ENCODE measurements at regions not wholly inside any gene's neighbourhood (a gene's known extent, or its start where the extent isn't known, plus 50 kb on each side); places are given as distances from the start of the nearest gene placed in this dataset.
"Not testable (repeated sequence)": the region's sequence is repeated elsewhere in the genome, so short reads cannot be mapped to it uniquely, and the experiment has no call there.

- no peak for DNase-seq
These were observed 164.8 kb upstream of the NDN start for GRCh38 chr15:23851921-23852320.

DNA sequence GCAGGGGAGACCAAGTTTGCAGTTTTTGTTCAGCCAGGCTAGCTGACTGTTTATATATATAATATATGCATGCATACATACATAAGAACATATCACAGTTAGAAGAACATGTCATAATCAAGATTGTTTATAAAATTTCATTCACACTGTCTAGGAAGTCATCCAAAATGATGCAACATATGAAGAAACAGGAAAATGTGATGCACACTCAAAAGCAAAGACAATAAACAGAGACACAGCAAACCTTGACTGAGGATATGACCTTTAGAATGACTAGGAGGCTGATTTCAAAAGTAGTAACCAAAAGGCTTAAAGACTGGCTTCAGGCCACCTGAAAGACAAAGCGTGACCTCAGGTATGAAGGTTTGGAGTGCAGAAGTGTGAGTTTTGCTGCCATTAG is 166.2 kb upstream of the NDN start:
- no peak for DNase-seq

DNA sequence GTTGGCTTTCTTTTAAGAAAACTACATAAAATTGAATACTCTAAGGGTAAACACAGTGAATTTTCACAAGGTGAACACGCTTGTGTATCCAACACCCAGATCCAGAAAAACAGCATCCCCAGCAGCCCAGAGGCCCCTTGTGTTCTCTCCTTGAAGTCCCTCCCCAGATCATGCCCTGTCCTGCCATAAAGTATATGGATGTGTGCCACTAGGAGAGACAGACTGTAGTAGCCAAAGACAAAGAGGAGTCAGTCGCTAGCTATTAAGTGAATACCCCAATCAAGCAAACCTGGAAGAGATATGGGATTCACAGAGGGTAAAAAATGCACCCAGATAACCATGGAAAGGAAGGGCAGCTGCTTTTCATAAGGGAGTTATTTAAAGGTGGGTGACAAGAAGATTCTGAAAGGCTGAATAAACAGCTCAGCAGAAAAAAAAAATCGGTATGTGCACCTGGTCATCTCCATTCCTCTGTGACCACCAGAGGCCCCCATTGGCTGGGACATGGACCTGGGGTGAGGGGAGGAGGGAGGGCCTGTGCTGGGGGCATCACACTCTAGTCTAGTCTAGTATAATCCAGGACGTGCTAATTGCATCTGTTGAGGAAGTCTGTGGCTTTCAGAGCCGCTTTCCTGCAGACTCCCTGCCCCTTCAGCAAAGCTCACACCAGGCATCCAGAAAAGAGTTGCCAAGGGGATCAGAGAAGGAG is 167.3 kb upstream of the NDN start:
- no peak for DNase-seq

DNA sequence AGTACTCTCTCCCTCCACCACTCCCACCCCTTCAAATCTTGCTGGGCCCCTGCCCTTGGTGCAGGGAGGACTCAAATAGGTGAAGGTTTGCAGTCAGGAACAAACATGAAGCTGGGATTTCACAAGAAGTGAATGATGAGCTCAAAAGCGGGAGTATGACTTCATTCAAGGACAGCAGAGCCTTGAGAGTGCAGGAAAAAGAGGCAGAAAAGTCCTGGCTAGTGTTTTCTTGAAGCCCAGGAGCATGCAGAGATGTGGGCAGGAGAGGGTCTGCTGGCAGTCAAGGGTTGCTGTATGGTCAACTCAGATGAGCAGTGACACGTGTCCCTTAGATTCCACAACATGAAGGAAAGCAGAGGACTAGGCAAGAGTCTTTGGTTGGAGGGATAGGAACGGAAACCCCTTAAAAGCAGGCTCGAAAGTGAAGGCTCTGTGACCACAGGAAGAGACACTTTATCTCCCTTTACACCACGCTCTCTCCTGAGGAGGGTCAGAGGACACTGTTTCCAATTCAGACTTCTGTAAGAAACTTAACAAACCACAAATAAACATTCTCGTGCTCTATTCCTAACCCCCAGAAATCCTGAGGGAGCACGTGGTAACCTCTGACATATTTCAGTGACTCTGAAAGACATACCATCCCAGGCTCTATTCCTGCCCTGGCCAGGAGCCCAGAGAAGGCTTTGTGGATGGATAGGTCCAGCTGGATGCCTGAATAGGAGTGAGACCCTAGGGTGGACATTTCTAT is 168.0 kb upstream of the NDN start:
- no peak for DNase-seq

DNA sequence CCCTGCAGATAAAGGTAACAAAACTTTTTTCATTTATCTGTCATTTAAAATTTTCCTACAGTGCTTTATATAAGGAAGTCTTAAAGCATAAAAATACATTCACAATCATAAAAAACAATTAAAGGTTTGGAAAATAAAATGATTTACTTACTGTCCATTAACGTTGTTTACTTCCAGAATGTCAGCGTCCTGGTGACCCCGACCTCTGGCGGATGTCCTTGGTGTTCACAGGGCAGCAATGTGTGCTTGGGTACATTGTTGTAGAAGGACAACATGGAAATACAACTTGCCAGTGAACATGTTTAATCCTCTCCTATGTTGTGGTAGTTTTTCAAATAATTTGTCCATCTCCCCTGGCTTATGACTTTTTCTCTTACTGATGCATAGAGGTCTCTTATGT is 168.8 kb upstream of the NDN start:
- no peak for DNase-seq

GRCh38 chr15:23857028-23857641 is 170.0 kb upstream of the NDN start:
- no peak for DNase-seq

DNA sequence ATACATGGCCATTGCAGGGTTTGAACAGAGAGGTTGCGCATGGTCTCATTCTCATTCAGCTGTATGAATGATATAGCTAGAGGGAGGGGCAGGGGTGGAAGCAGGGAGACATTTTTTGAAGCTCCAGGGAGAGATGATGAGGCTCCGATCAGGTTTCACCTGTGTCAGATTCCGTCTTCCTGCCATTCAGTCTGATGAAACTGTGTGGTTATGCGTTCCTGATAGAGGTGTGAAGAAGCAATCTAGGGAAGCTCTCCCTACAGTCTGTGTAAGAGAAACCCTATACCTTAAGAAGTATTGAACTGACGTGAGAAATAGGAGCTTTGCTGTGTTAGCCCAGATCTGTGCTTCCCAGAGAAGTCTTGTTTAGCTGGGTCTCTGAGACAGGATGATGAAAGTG is 171.9 kb upstream of the NDN start:
- no peak for DNase-seq

DNA sequence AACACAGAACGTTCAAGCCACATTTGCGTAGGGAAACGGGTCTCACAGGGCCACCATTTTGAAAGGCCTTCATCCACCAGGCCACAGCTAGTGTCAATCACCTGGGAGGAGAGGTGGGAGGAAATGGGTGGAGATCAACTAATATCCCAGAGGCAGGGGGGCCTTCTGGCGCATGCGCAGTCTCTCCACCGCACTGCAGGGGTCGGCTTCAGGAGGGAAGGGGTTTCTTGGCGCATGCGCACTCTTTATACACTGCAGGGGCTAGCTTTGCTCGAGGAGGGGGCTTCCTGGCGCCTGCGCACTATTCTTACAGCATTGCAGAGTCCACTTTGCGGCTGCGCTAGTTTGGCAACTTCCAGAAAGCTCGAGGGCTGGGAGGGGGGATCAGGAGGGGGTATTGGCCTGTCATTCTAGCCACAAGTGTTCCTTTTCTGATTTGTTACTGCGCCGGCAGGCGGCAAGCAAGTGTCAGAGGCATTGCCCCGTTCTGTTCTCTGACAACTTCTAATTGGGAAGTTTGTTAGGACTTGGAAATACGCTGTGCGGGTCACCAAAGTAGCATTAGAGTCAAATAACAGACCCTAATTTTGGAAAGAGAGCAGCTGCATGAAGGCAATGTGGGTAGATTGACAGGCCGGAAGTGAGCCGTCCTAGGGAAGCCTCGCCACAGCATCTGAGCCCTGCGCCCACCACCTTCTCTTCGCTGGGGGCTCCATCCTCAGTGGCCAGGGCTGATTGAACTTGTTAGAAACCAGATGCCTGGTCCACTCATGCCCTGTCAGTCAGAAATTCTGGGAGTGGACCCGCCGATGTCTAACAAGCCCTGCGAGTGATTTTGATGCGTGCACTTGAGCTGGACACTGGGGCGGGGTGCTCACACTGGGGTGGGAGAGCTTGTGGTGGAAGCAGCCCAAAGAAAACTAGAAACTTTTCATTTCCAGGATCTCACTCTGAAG is 173.5 kb upstream of the NDN start:
- DNase-seq = no peak

DNA sequence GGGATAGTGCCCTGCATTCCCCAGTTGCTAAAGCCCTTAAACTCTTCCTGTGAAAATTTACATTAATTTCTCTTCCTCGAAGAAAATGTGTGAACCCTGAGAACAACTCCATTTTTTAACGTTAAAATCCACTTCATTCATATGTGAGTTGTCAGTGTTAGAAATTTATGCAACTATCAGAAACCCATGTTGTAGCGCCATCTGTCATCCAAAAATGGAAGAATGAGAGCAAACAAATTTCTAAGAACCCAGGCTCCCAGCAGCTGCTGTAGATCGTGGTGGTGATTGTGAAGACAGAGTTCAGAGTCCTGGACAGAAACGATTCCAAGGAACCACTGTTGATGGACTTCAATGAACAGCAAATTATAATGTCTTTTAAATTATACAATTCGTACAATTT is 179.7 kb upstream of the NDN start:
- no peak for DNase-seq

GRCh38 chr15:23869396-23869795 is 182.3 kb upstream of the NDN start:
- DNase-seq = no peak

DNA sequence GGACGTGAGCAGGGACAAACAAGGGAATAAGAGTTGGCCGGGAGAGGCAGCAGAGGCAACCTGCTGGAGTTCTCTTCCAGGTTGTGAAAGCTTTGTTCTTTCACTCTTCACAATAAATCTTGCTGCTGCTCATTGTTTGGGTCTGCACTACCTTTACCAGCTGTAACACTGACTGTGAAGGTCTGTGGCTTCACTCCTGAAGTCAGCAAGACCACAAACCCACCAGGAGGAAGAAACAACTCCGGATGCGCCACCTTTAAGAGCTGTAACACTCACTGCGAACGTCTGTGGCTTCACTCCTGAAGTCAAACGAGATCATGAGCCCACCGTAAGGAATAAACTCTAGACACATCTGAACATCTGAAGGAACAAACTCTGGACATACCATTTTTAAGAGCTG is 186.5 kb upstream of the NDN start:
- DNase-seq = not testable (repeated sequence)

GRCh38 chr15:23877502-23878412 is 190.7 kb upstream of the NDN start:
- DNase-seq = no peak

DNA sequence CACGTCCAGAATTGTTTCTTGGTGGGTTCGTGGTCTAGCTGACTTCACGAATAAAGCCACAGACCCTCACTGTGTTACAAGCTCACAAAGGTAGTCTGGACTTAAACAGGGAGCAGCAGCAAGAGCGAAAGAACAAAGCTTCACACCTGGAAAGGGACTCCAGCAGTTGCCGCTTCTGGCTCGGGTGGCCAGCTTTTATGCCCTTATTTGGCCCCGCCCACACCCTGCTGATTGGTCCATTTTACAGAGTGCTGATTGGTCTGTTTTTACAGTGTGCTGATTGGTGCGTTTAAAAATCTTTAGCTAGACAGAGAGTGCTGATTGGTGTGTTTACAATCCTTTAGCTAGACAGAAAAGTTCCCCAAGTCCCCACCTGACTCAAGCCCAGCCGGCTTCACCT is 194.2 kb upstream of the NDN start:
- no peak for DNase-seq

DNA sequence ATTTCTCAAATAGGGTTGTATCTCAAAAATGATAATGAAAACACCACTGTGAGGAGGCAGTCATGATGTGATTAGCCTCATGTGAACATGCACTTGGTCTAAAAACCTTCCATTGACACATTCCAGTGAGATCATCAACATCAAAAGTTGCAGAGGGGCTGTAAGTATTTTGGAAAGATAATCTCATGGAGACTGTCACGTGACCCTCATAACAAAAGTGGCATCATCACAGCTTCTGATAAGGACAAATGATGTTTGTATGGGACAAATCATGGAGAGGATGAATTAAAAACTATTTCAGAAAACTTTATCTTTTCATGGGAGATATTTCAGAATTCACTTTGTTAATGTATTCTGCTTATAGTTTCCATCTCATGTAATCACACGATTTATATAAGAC is 203.1 kb upstream of the NDN start:
- no peak for DNase-seq

DNA sequence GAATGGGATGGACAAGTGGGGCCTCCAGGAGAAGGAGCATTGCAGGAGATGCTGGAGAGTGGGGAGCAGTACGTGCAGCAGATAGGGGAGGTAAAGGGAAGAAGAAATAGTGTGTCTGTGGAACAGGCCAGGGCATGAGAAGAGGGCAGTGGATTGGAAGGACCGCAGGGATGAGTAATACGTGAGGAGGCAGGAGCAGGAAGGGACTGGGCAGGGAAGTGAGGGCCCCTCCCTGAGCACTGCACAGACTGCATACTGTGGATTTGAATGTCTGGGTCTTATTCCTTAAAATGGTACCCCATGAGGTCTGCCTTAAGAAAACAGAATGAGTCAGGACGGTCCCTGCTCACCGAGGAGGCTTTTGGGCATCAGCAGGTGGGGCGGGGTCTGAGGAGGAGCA is 210.0 kb upstream of the NDN start:
- no peak for DNase-seq

DNA sequence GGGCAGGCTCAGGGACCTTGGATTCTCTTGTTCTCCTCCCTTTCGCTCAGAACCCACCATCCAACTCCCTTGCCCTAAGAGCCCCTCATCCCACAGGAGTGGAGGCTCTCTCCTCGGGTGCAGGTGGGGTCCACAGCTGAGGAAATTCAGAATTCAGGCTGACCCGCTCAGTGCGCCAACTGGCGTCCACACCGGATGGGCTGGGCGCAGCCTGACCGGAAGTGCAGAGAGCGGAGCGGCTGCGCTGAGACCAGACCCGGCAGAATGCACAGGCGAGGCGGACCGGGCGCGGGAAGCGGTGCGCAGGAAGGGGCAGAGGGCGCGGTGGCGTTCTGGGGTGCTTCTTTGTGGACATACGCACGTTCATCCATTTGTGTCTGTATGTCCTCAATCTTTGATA is 210.4 kb upstream of the NDN start:
- DNase-seq = no peak

DNA sequence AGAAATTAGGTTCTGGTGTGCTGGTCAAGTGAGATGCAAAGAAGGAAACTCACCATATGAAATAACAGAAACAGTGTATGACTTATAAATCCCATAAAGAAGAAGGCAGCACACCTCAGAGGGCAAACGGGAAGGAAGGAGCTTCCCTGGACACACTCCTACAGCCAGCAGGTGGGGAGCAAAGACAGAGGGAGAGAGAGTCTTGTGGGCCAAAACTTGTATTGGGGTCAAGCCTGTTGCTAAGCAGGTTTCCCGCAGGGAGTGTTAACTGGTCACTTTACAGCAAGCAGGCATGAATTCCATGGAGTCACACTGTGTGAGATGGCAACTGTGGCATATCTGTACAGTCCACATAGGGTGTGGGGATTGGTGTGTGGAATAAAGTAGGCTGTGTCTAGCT is 222.9 kb upstream of the NDN start:
- no peak for DNase-seq

DNA sequence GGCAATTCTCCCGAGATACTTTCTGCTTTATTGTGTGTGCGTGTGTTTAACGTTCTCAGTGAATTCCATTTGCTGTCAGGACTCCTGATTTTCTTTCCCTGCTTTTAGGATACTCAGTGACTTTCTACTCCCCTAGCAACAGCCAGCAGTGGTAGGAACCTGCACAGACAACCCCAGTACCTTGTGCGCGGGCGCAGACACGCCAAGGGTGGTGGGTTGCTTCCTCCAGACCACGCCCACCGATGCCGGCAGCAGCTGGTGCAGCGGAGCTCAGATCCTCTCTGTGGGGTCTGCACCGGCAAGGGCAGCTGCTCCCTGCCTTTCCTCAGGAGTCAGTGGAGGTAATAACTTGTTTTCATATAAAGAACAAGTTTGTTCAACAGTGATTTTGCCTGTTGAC is 225.1 kb upstream of the NDN start:
- no peak for DNase-seq

DNA sequence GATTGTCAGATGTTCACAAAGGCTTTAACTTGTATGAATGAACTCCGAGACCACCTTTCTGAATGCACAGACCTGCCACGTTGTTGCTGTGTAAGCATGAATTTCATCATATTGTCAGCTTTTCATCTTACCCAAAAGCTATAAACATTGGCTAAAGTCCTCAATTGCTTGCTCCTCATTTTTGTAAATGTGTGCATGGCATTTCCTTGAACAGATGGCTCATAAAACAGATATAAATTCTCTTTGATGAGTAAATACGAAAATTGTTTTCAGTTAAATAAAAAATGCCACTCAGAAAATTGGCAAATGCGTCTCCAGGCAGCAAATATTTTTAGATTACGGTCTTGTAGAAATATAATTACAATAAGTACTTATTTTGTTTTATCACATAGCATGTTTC is 226.0 kb upstream of the NDN start:
- DNase-seq = no peak

GRCh38 chr15:23913635-23914034 is 226.5 kb upstream of the NDN start:
- no peak for DNase-seq

DNA sequence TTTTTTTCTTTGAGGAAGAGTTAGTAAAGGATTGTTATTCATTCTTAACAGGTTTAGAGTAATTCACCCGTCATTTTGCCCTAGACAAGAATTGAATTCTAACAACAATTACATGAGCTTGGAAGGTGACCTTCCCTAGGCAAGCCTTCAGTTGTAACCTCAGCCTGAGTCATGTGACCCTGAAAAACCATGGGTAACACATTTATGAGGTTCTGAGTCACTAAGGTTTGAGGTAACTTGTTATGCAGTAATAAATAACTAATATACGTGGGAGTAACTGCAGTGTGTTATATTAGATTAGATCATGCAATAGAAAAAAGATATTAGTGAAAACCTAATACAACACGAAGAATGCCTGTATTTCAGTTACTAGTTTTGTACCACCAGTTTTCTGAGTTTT is 237.6 kb upstream of the NDN start:
- DNase-seq = no peak

DNA sequence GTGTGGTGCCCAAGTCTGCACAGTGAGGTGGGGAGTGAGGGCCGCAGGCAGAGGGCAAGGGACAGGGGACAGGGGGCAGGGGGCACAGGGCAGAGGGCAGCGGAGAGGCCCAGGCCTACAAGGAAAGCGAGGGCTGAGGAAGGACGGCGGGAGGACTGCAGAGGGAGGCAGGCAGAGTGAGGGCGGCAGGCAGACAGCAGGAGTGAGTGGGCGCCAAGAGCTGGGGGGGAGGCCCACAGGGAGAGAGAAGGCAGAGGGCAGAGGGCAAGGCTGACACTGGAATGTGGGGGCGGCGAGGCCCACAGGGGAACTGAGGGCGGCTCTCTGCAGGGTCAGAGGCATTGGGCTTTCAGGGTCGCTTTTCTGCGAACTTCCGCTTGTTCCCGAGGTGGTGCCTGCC is 267.8 kb upstream of the NDN start:
- DNase-seq = no peak

All from CD4-positive, alpha-beta T cell treated with Interleukin-17A for 4 hours (primary cell).